ENCODE measurements at regions not wholly inside any gene's neighbourhood (a gene's known extent, or its start where the extent isn't known, plus 50 kb on each side); places are given as distances from the start of the nearest gene placed in this dataset.

DNA sequence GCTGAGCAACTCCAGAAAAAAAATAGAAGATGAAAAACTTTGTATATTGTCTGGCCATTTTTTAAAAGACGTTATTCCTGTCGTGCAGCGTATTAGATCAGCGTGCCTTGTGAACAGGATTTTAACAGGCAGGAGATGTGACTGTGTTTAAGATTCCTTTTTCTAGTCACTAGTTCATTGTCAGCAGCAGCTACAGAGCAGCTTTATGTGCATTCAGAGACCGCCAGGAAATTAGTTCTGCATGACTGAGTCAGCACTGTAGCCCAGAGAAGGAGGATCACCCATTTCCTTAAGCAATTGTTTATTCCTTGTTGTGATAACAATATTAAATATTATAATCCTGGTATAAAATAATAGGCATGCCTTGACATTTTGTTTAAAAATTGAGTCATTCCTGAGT, 75.4 kb upstream of the ADGRB3 start:
- Histone ChIP-seq H3K4me1 (ENCODE audit: control insufficient read depth, extremely low read depth, insufficient read depth, low read length) (no peaks in the 10 kb centered on the region), H2AFZ (ENCODE audit: low read depth, low read length) (no peak overlapping the region), H3K9me3 (replicated peaks; ENCODE audit: control insufficient read depth, insufficient read depth, low read length) (peaks cover 2% of the 10 kb centered on the region), H3K79me2 (ENCODE audit: control insufficient read depth, insufficient read depth, low read length) (no peaks in the 10 kb centered on the region), H3K9ac (replicated peaks; ENCODE audit: extremely low read depth, insufficient read depth, low read length) (no peak overlapping the region), H4K20me1 (replicated peaks; ENCODE audit: control insufficient read depth, extremely low read depth, insufficient read depth, low read length) (no peaks in the 10 kb centered on the region), H3K4me3 (replicated peaks in 1 of 3; ENCODE audit: insufficient read depth in 1 of 3, low read depth in 1 of 3, low read length in 3 of 3) (no peak overlapping the region), H3K4me2 (ENCODE audit: insufficient read depth, low read length) (no peak overlapping the region), H3K27ac (ENCODE audit: insufficient read depth, low read depth, low read length) (no peak overlapping the region), H3K36me3 (ENCODE audit: control insufficient read depth in 2 of 2, extremely low read depth in 1 of 2, insufficient read depth in 2 of 2, low read length in 2 of 2) (no peaks in the 10 kb centered on the region), H3K27me3 (ENCODE audit: control insufficient read depth in 2 of 2, insufficient read depth in 2 of 2, low read length in 2 of 2) (no peaks in the 10 kb centered on the region), H3K9me1 (replicated peaks; ENCODE audit: control insufficient read depth, extremely low read depth, insufficient read depth, low read length) (no peaks in the 10 kb centered on the region)
- intact Hi-C loops (cut with micrococcal nuclease) = no loop called here
- FAIRE-seq (no peak), DNase-seq (ENCODE audit: low read depth, low spot score) (no peak)
- TF ChIP-seq MYC (IDR thresholded peaks at IDR 0.05; ENCODE audit: low read depth, low read length) = no peak
- TF ChIP-seq EZH2 (IDR thresholded peaks at IDR 0.05; ENCODE audit: borderline replicate concordance, low read depth, low read length, severe bottlenecking) = no peak
- no TSS peak for BruUV-seq (replicated peaks)
- dilution Hi-C loops (cut with MboI; ENCODE audit: extremely low pct_ligation_motif_present, low sequenced_read_pairs) = no loop called here
- CTCF ChIA-PET = no interaction called here
- POLR2A ChIA-PET = no interaction called here

DNA sequence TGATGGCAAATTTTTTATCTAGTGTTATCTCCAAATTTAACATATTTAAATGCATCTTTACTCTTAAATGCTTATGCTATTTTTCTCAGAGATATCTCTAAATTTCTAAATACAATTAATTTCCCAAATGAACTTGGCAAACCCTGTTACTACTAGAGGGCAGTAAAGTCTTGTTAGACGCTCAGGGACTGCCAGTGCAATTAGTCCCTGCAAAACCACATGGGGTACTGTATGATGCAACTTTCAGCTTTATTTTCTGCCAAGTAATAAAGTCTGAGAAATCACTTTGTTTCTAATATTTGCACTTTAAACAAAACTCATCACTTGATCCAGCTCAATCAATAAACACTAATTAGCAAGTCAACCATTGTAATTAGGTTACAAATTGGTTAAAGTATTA, 76.0 kb upstream of the ADGRB3 start:
- Histone ChIP-seq H3K79me2 (ENCODE audit: control insufficient read depth, insufficient read depth, low read length) (no peaks in the 10 kb centered on the region), H3K36me3 (ENCODE audit: control insufficient read depth in 2 of 2, extremely low read depth in 1 of 2, insufficient read depth in 2 of 2, low read length in 2 of 2) (no peaks in the 10 kb centered on the region), H4K20me1 (replicated peaks; ENCODE audit: control insufficient read depth, extremely low read depth, insufficient read depth, low read length) (no peaks in the 10 kb centered on the region), H3K27ac (ENCODE audit: insufficient read depth, low read depth, low read length) (no peak overlapping the region), H2AFZ (ENCODE audit: low read depth, low read length) (no peak overlapping the region), H3K9me3 (replicated peaks; ENCODE audit: control insufficient read depth, insufficient read depth, low read length) (peaks cover 2% of the 10 kb centered on the region), H3K9ac (replicated peaks; ENCODE audit: extremely low read depth, insufficient read depth, low read length) (no peak overlapping the region), H3K27me3 (ENCODE audit: control insufficient read depth in 2 of 2, insufficient read depth in 2 of 2, low read length in 2 of 2) (no peaks in the 10 kb centered on the region), H3K9me1 (replicated peaks; ENCODE audit: control insufficient read depth, extremely low read depth, insufficient read depth, low read length) (no peaks in the 10 kb centered on the region), H3K4me1 (ENCODE audit: control insufficient read depth, extremely low read depth, insufficient read depth, low read length) (no peaks in the 10 kb centered on the region), H3K4me2 (ENCODE audit: insufficient read depth, low read length) (no peak overlapping the region), H3K4me3 (replicated peaks in 1 of 3; ENCODE audit: insufficient read depth in 1 of 3, low read depth in 1 of 3, low read length in 3 of 3) (no peak overlapping the region)
- ChIA-PET CTCF (no interaction called here), POLR2A (no interaction called here)
- BruUV-seq (replicated peaks) = no TSS peak
- intact Hi-C loops (cut with micrococcal nuclease) (no loop called here), dilution Hi-C loops (cut with MboI; ENCODE audit: extremely low pct_ligation_motif_present, low sequenced_read_pairs) (no loop called here)
- FAIRE-seq = no peak
- TF ChIP-seq, protein P1, sequence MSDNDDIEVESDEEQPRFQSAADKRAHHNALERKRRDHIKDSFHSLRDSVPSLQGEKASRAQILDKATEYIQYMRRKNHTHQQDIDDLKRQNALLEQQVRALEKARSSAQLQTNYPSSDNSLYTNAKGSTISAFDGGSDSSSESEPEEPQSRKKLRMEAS (IDR thresholded peaks at IDR 0.05; ENCODE audit: insufficient read depth, insufficient read length) = no peak
- TF ChIP-seq POLR2A (IDR thresholded peaks at IDR 0.05; ENCODE audit: low read depth, low read length) (no peak), MYC (IDR thresholded peaks at IDR 0.05; ENCODE audit: low read depth, low read length) (no peak), POLR2AphosphoS5 (IDR thresholded peaks at IDR 0.05; ENCODE audit: insufficient read depth, low read depth, low read length) (no peak), JUN (IDR thresholded peaks at IDR 0.05; ENCODE audit: borderline replicate concordance, insufficient read depth, insufficient read length, low read depth) (no peak), EZH2 (IDR thresholded peaks at IDR 0.05; ENCODE audit: borderline replicate concordance, low read depth, low read length, severe bottlenecking) (no peak), FOS (IDR thresholded peaks at IDR 0.05; ENCODE audit: borderline replicate concordance, insufficient read depth, low read length) (no peak), GATA2 (IDR thresholded peaks at IDR 0.05; ENCODE audit: insufficient read depth, insufficient read length, low read depth, low read length) (no peak)
- TF ChIP-seq, protein P2, sequence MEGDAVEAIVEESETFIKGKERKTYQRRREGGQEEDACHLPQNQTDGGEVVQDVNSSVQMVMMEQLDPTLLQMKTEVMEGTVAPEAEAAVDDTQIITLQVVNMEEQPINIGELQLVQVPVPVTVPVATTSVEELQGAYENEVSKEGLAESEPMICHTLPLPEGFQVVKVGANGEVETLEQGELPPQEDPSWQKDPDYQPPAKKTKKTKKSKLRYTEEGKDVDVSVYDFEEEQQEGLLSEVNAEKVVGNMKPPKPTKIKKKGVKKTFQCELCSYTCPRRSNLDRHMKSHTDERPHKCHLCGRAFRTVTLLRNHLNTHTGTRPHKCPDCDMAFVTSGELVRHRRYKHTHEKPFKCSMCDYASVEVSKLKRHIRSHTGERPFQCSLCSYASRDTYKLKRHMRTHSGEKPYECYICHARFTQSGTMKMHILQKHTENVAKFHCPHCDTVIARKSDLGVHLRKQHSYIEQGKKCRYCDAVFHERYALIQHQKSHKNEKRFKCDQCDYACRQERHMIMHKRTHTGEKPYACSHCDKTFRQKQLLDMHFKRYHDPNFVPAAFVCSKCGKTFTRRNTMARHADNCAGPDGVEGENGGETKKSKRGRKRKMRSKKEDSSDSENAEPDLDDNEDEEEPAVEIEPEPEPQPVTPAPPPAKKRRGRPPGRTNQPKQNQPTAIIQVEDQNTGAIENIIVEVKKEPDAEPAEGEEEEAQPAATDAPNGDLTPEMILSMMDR (IDR thresholded peaks at IDR 0.05; ENCODE audit: extremely low read depth in 1 of 2, insufficient read depth in 1 of 2, low read depth in 1 of 2, low read length in 2 of 2) = no peak
- no peak for DNase-seq (ENCODE audit: low read depth, low spot score)

All from endothelial cell of umbilical vein (primary cell).